NB4 (cell line): ENCODE measurements at regions not wholly inside any gene's neighbourhood (a gene's known extent, or its start where the extent isn't known, plus 50 kb on each side); places are given as distances from the start of the nearest gene placed in this dataset.

Experiments
- MAX ChIP-seq: IDR thresholded peaks from 2 replicates; pipeline ENCODE4 v1.6.1; 2011; ENCODE audit warnings: low read depth, low read length
- POLR2A ChIP-seq: IDR thresholded peaks from 2 replicates; pipeline ENCODE4 v1.6.1; 2011; ENCODE audit warnings: mild to moderate bottlenecking; ENCODE audit not compliant: insufficient read length; ENCODE audit errors: extremely low read depth
- TF ChIP-seq, protein P1 (sequence below): IDR thresholded peaks from one replicate; pipeline ENCODE4 v1.5.1; 2012; ENCODE audit warnings: low read depth, low read length

DNA sequence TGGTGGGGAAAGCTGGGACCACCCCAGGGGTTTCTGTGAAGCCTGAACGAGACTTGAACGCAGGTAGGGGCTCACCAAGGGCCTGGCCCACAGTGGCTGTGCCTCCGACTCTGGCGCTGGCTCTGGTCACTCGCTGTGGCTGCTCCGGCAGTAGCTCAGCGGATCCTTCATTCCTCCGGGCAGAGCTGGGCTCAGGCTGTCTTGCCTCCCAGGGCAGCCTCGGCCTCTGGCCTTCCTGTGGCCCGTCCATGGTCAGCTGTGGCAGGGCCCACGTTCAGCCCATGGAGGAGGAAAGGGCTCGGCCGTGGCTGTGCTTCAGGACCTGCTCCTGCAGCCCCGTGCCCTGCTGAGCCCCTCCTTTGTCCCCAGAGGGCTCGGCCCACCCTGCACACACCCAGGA is 162.9 kb upstream of the C1orf174 start:
- no peak for TF ChIP-seq POLR2A
- no peak for TF ChIP-seq MAX
- TF ChIP-seq, protein P1, sequence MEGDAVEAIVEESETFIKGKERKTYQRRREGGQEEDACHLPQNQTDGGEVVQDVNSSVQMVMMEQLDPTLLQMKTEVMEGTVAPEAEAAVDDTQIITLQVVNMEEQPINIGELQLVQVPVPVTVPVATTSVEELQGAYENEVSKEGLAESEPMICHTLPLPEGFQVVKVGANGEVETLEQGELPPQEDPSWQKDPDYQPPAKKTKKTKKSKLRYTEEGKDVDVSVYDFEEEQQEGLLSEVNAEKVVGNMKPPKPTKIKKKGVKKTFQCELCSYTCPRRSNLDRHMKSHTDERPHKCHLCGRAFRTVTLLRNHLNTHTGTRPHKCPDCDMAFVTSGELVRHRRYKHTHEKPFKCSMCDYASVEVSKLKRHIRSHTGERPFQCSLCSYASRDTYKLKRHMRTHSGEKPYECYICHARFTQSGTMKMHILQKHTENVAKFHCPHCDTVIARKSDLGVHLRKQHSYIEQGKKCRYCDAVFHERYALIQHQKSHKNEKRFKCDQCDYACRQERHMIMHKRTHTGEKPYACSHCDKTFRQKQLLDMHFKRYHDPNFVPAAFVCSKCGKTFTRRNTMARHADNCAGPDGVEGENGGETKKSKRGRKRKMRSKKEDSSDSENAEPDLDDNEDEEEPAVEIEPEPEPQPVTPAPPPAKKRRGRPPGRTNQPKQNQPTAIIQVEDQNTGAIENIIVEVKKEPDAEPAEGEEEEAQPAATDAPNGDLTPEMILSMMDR = no peak
